ENCODE measurements at regions not wholly inside any gene's neighbourhood (a gene's known extent, or its start where the extent isn't known, plus 50 kb on each side); places are given as distances from the start of the nearest gene placed in this dataset.

DNA sequence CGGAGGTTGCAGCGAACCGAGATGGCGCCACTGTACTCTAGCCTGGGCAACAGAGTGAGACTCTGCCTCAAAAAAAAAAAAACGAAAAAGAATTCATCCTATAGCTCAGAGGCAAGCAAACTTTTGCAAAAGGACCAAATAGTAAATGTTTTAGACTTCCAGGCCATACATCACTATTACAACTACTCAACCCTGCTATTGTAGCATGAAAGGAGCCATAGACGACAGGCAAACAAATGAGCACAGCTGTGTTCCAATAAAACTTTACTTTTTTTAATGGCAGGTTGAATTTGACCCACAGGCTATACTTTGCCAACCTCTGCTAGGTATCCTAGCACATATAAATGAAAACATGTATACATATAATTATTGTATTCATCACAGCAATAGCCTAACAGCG, 58.9 kb upstream of the SLC30A5 start:
- no peak overlapping the region for H3K27ac ChIP-seq
- TF ChIP-seq EZH2 (IDR thresholded peaks at IDR 0.05) (no peak), POLR2AphosphoS5 (IDR thresholded peaks at IDR 0.05; ENCODE audit: borderline replicate concordance, low read depth, low read length) (no peak), FOXP2 (optimal IDR thresholded peaks at IDR 0.05; ENCODE audit: control extremely low read depth, extremely low read length, insufficient read depth) (no peak)

DNA sequence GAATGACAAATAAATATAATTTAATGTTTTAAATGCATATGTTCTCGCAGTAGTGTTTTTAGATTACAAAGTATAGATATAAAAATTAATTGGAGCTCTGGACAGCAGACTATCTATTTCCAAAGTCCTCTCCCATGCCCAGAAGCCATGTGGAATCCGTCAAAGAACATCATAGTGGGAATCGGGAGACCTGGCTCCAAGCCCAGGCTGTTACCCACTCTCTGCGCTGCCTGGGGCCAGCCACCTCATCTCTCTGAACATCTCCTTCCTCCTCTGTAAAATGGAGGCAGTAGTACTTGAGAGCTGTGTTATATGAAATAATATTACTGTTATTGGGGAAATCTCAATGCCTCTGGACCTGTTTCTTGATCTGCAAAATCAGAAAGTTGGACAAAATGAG, 58.1 kb upstream of the SLC30A5 start:
- Histone ChIP-seq H3K9ac (ENCODE audit: insufficient read length) (no peak overlapping the region), H3K4me3 (no peak overlapping the region), H3K27ac (peak overlapping the region; percentile 33; the same call in 1 of the 2 replicates), H3K36me3 (ENCODE audit: insufficient read depth, low read length) (no peaks in the 10 kb centered on the region), H3K9me3 (ENCODE audit: low read depth, low read length) (no peaks in the 10 kb centered on the region)
- TF ChIP-seq POLR2AphosphoS5 (IDR thresholded peaks at IDR 0.05; ENCODE audit: borderline replicate concordance, low read depth, low read length) (no peak), FOXP2 (optimal IDR thresholded peaks at IDR 0.05; ENCODE audit: control extremely low read depth, extremely low read length, insufficient read depth) (no peak), EZH2 (IDR thresholded peaks at IDR 0.05) (no peak)
- no peak for DNase-seq (ENCODE audit: low read depth, low spot score)

More for the DNA sequence above, 58.9 kb upstream of the SLC30A5 start:
- no peak overlapping the region for H3K4me3 ChIP-seq
- H3K9ac ChIP-seq (ENCODE audit: insufficient read length) = no peak overlapping the region
- H3K9me3 ChIP-seq (ENCODE audit: low read depth, low read length) = no peaks in the 10 kb centered on the region
- no peaks in the 10 kb centered on the region for H3K36me3 ChIP-seq (ENCODE audit: insufficient read depth, low read length)
- DNase-seq (ENCODE audit: low read depth, low spot score) = no peak

DNA sequence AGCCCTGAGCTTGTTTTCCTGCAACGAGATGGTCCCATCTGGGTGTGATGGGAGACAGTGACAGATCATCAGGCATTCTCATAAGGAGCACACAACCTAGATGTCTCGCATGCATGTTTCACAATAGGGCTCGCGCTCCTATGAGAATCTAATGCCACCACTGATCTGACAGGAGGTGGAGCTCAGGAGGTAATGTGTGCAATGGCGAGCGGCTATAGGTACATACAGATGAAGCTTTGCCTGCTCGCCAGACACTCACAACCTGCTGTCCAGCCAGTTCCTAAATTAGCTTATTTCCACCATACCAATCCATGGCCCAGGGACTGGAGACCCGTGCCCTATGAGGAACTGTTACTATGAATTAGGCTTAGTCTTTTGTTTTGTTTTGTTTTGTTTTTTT, 55.3 kb upstream of the SLC30A5 start:
- Histone ChIP-seq H3K36me3 (ENCODE audit: insufficient read depth, low read length) (no peaks in the 10 kb centered on the region), H3K9ac (ENCODE audit: insufficient read length) (no peak overlapping the region), H3K4me3 (no peak overlapping the region), H3K27ac (no peak overlapping the region), H3K9me3 (ENCODE audit: low read depth, low read length) (no peaks in the 10 kb centered on the region)
- no peak for DNase-seq (ENCODE audit: low read depth, low spot score)
- TF ChIP-seq POLR2AphosphoS5 (IDR thresholded peaks at IDR 0.05; ENCODE audit: borderline replicate concordance, low read depth, low read length) (no peak), EZH2 (IDR thresholded peaks at IDR 0.05) (no peak), FOXP2 (optimal IDR thresholded peaks at IDR 0.05; ENCODE audit: control extremely low read depth, extremely low read length, insufficient read depth) (no peak)

DNA sequence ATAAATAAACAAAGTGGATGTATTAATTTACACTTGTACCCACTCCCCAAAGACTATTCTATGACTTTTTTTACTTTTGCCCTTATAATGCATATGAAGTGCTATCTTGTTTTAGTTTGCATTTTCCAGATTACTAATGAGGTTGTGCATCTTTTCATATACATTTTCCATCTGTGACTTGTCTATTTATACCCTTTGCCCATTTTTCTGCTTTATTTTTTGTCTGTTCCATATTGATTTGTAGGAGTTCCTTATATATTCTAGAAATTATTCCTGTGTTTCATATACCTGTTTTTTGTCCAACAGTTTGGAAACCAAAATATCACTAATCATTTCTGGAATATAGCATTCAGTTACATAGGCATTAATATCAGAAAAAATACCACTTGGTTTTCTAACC, 54.0 kb upstream of the SLC30A5 start:
- H3K4me3 ChIP-seq = no peak overlapping the region
- H3K27ac ChIP-seq = no peak overlapping the region
- no peaks in the 10 kb centered on the region for H3K9me3 ChIP-seq (ENCODE audit: low read depth, low read length)
- H3K9ac ChIP-seq (ENCODE audit: insufficient read length) = no peak overlapping the region
- TF ChIP-seq EZH2 (IDR thresholded peaks at IDR 0.05) (no peak), FOXP2 (optimal IDR thresholded peaks at IDR 0.05; ENCODE audit: control extremely low read depth, extremely low read length, insufficient read depth) (no peak), POLR2AphosphoS5 (IDR thresholded peaks at IDR 0.05; ENCODE audit: borderline replicate concordance, low read depth, low read length) (no peak)
- no peak for DNase-seq (ENCODE audit: low read depth, low spot score)
- H3K36me3 ChIP-seq (ENCODE audit: insufficient read depth, low read length) = no peaks in the 10 kb centered on the region

DNA sequence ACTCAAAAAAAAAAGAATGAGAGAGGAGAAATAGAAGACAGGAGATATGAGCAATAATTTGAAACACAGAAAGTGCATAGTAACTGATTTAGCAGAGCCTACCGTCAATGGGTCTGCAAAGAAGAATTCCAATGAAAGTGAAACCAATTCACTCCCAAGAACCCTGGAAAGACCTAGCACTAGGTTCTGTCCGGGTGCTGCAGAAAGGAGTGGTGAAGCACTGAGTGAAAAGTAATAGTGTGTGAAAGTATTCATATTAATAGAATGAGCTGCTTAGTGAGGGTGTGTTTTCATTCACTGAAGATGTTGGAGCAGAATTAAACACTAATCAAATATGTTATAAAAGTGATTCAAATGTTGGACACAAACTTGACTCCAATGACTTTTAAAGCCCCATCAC, 51.3 kb upstream of the SLC30A5 start:
- H3K27ac ChIP-seq = peak overlapping the region; percentile 84

DNA sequence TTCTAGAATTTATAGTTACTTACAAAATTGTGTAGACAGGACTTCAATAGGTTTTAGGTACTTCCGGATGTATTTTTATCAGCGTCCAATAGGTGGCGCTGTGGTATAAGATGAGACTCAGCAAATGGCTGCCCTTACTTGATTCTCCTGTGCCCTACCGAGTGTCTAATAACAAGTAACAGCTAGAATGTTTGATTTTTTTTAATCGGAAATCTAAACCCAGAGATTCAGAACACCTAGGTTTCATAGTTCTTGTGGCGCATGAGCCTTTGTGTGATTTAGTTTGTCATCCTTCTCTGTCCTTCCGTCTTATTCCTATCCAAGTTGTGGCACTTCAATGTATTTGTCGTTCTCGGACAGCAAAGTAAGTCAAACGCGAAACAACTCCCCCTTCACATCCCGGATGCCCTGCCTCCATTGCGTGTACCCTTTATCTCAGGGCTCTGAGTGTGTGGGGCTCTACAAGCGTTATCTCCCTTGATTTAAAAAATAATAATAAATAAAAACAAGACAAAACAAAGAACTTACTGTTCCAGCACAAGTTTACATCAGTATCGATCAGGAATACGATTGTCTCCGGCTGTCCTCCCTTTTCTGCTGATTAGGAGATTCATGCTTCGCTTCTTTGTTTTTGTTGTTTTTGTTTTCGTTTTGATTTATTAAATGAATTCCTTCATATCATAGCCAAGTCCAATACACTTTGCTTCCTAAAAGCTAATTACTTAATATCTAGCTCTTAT, 50.7 kb upstream of the SLC30A5 start:
- H3K4me3 ChIP-seq = peak overlapping the region; percentile 78
- H3K9ac ChIP-seq (ENCODE audit: insufficient read length) = peak overlapping the region; percentile 73
- no peak for TF ChIP-seq POLR2AphosphoS5 (IDR thresholded peaks at IDR 0.05; ENCODE audit: borderline replicate concordance, low read depth, low read length)
- no peak for TF ChIP-seq EZH2 (IDR thresholded peaks at IDR 0.05)
- TF ChIP-seq FOXP2 (optimal IDR thresholded peaks at IDR 0.05; ENCODE audit: control extremely low read depth, extremely low read length, insufficient read depth) = no peak
- peak; percentile 98 for DNase-seq (ENCODE audit: low read depth, low spot score)
- peak overlapping the region; percentile 84 for H3K27ac ChIP-seq
- no peaks in the 10 kb centered on the region for H3K9me3 ChIP-seq (ENCODE audit: low read depth, low read length)
- no peaks in the 10 kb centered on the region for H3K36me3 ChIP-seq (ENCODE audit: insufficient read depth, low read length)

More for the DNA sequence above, 51.3 kb upstream of the SLC30A5 start:
- H3K4me3 ChIP-seq = peak overlapping the region; percentile 78
- H3K9me3 ChIP-seq (ENCODE audit: low read depth, low read length) = no peaks in the 10 kb centered on the region
- H3K36me3 ChIP-seq (ENCODE audit: insufficient read depth, low read length) = no peaks in the 10 kb centered on the region
- no peak for DNase-seq (ENCODE audit: low read depth, low spot score)
- peak overlapping the region; percentile 33 for H3K9ac ChIP-seq (ENCODE audit: insufficient read length)
- TF ChIP-seq FOXP2 (optimal IDR thresholded peaks at IDR 0.05; ENCODE audit: control extremely low read depth, extremely low read length, insufficient read depth) (no peak), POLR2AphosphoS5 (IDR thresholded peaks at IDR 0.05; ENCODE audit: borderline replicate concordance, low read depth, low read length) (no peak)

DNA sequence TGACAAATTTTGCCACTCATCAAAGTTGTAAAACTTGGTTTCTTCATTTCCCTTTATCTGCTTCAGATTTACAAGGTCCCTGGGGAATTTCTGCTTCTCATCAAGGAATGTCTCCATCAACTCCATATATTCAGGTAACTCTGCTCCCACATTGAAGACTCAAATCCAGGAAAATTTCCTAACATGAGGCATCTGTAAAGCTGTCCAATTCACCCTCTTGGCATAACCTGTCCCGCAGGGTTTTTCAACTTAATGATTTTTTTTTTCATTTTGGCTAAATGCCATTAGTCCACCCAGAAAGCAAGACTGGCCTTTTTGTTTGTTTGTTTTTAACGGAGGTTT, 50.2 kb upstream of the SLC30A5 start:
- no peaks in the 10 kb centered on the region for H3K9me3 ChIP-seq (ENCODE audit: low read depth, low read length)
- H3K4me3 ChIP-seq = peak overlapping the region; percentile 78
- H3K9ac ChIP-seq (ENCODE audit: insufficient read length) = peak overlapping the region; percentile 73
- H3K36me3 ChIP-seq (ENCODE audit: insufficient read depth, low read length) = no peaks in the 10 kb centered on the region
- DNase-seq (ENCODE audit: low read depth, low spot score) = no peak
- H3K27ac ChIP-seq = peak overlapping the region; percentile 84
- TF ChIP-seq POLR2AphosphoS5 (IDR thresholded peaks at IDR 0.05; ENCODE audit: borderline replicate concordance, low read depth, low read length) = no peak
- TF ChIP-seq FOXP2 (optimal IDR thresholded peaks at IDR 0.05; ENCODE audit: control extremely low read depth, extremely low read length, insufficient read depth) = no peak
- TF ChIP-seq EZH2 (IDR thresholded peaks at IDR 0.05) = no peak
